Upper lobe of right lung (tissue), 1 donor: ENCODE measurements at regions not wholly inside any gene's neighbourhood (a gene's known extent, or its start where the extent isn't known, plus 50 kb on each side); places are given as distances from the start of the nearest gene placed in this dataset.

Experiments
- ATAC-seq: fragments of 200-7000 bp; cut with Tn5 transposase; one replicate; pipeline ENCODE4 v1.9.1; 2020; ENCODE audit warnings: mild to moderate bottlenecking, moderate library complexity
- DNase-seq: peaks from one replicate; pipeline ENCODE4 v3.0.0-alpha.2; 2020
- H3K27ac ChIP-seq: fragments of 200-600 bp; one replicate; pipeline ENCODE4 v1.8.0; 2022
- H3K27me3 ChIP-seq: fragments of 200-600 bp; one replicate; pipeline ENCODE4 v1.8.0; 2022; ENCODE audit warnings: mild to moderate bottlenecking
- H3K36me3 ChIP-seq: fragments of 200-600 bp; one replicate; pipeline ENCODE4 v1.8.0; 2022
- H3K4me1 ChIP-seq: fragments of 200-600 bp; one replicate; pipeline ENCODE4 v1.8.0; 2022
- H3K4me3 ChIP-seq: fragments of 200-600 bp; one replicate; pipeline ENCODE4 v1.8.0; 2022; ENCODE audit warnings: mild to moderate bottlenecking
- H3K9me3 ChIP-seq: fragments of 200-600 bp; one replicate; pipeline ENCODE4 v1.8.0; 2022
- intact Hi-C: fragments of 100-400 bp; cut with DNase I; formaldehyde crosslinking; loops from one replicate; pipeline ENCODE4 v1.11.0; 2022
- TF ChIP-seq, protein P1 (sequence below): fragments of 200-600 bp; IDR thresholded peaks from one replicate; pipeline ENCODE4 v1.8.0; 2022; ENCODE audit warnings: antibody characterized with exemption
- donor health status: DM: no; HTN: yes; CAD: no; lungs with severe emphysema.

GRCh38 chr22:48606684-48607307 is 1220.9 kb downstream of the BRD1 start:
- Histone ChIP-seq H3K4me1 (no peaks in the 10 kb centered on the region), H3K27ac (no peak overlapping the region), H3K9me3 (no peaks in the 10 kb centered on the region), H3K36me3 (no peaks in the 10 kb centered on the region), H3K4me3 (no peak overlapping the region), H3K27me3 (no peaks in the 10 kb centered on the region)
- DNase-seq (no peak), ATAC-seq (no peak)
- TF ChIP-seq, protein P1, sequence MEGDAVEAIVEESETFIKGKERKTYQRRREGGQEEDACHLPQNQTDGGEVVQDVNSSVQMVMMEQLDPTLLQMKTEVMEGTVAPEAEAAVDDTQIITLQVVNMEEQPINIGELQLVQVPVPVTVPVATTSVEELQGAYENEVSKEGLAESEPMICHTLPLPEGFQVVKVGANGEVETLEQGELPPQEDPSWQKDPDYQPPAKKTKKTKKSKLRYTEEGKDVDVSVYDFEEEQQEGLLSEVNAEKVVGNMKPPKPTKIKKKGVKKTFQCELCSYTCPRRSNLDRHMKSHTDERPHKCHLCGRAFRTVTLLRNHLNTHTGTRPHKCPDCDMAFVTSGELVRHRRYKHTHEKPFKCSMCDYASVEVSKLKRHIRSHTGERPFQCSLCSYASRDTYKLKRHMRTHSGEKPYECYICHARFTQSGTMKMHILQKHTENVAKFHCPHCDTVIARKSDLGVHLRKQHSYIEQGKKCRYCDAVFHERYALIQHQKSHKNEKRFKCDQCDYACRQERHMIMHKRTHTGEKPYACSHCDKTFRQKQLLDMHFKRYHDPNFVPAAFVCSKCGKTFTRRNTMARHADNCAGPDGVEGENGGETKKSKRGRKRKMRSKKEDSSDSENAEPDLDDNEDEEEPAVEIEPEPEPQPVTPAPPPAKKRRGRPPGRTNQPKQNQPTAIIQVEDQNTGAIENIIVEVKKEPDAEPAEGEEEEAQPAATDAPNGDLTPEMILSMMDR: no peak
- intact Hi-C loops: no loop called here

GRCh38 chr22:48605856-48606481 is 1221.7 kb downstream of the BRD1 start:
- no peaks in the 10 kb centered on the region for H3K4me1 ChIP-seq
- H3K27ac ChIP-seq: no peak overlapping the region
- ATAC-seq: no peak
- no peaks in the 10 kb centered on the region for H3K9me3 ChIP-seq
- H3K4me3 ChIP-seq: no peak overlapping the region
- intact Hi-C loops: no loop called here
- no peaks in the 10 kb centered on the region for H3K27me3 ChIP-seq
- no peaks in the 10 kb centered on the region for H3K36me3 ChIP-seq
- TF ChIP-seq, protein P1: no peak
- DNase-seq: no peak

DNA sequence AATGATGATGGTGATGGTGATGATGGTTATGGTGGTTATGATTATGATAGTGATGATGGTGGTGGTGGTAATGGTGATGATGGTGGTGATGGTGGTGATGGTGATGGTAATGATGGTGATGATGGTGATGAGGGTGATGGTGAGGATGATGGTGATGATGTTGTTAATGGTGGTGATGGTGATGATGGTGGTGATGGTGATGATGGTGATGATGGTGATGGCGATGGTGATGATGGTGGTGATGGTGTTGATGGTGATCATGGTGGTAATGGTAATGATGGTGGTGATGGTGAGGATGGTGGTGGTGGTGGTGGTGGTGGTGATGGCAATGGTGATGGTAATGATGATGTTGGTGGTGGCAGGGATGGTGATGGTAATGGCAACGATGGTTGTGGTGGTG is 1222.5 kb downstream of the BRD1 start:
- ATAC-seq (no peak), DNase-seq (no peak)
- intact Hi-C loops: no loop called here
- Histone ChIP-seq H3K27me3 (no peaks in the 10 kb centered on the region), H3K4me1 (no peaks in the 10 kb centered on the region), H3K36me3 (no peaks in the 10 kb centered on the region), H3K9me3 (no peaks in the 10 kb centered on the region), H3K27ac (no peak overlapping the region), H3K4me3 (no peak overlapping the region)
- TF ChIP-seq, protein P1: no peak

DNA sequence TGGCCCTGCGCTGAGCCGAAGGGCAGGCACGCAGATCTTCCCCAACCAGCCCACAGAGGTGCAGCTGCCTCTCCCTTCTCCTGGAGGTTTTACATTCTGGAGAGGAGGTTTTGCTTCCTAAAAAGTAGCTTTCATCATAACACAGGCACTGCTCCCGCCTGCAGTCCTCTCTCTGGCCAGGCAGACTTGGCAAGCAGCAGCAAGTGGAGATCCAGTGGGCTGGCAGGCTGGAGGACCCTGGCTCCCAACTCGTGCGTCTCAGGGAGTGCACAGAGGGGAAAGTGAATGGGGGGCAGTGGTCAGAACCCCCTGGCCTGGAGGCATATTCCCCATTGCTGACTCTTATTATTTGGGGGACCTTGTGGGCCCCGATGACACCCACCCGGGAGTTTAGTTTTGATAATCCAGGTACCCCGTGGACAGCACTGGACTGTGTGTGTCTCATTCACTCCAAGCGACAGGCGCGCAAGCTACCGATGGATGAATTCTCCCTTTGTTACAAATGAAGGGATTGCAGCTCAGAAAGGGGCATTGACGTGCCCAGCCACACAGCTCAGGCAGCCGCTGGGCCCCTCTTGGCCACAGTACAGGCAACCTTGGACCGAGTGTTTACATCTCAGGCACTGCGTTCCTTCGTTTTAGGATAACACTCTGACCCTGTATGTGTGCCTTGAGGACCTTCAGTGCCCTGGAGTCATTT is 1223.9 kb downstream of the BRD1 start:
- Histone ChIP-seq H3K9me3 (no peaks in the 10 kb centered on the region), H3K36me3 (no peaks in the 10 kb centered on the region), H3K4me3 (no peak overlapping the region), H3K4me1 (no peaks in the 10 kb centered on the region), H3K27me3 (no peaks in the 10 kb centered on the region), H3K27ac (no peak overlapping the region)
- ATAC-seq: no peak
- TF ChIP-seq, protein P1: no peak
- intact Hi-C loops: no loop called here
- no peak for DNase-seq

- TF ChIP-seq, protein P1: no peak
- Histone ChIP-seq H3K36me3 (no peaks in the 10 kb centered on the region), H3K4me3 (no peak overlapping the region), H3K27me3 (no peaks in the 10 kb centered on the region), H3K4me1 (no peaks in the 10 kb centered on the region), H3K9me3 (no peaks in the 10 kb centered on the region), H3K27ac (no peak overlapping the region)
- intact Hi-C loops: no loop called here
- DNase-seq: no peak
- no peak for ATAC-seq
These were observed 1224.7 kb downstream of the BRD1 start for GRCh38 chr22:48602805-48603518.
